ENCODE measurements at regions not wholly inside any gene's neighbourhood (a gene's known extent, or its start where the extent isn't known, plus 50 kb on each side); places are given as distances from the start of the nearest gene placed in this dataset.
A peak's percentile ranks its signal among the peaks of the same experiment; 100 is the strongest.

DNA sequence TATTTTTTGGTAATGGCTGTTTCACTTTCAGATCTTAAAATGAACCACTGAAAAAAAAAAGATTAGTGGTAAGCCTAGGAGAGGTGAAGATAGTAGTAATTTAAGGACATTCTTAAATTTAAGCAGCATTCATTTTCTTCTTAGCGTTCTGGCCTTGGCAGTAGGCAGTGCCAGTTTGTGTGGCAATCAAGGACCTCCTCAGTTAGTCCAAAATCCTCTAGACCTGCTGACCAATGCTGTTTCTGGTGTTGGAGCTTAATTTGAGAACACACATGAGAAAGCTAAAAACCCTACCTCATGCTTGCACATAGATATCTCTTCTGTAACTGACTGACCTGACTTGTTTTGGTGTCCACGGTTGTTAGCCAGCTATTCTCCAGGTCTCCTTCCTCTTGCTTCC, 219.8 kb upstream of the RGS6 start:
- peak overlapping the region; percentile 95 for H3K27ac Mint-ChIP-seq
- TF ChIP-seq CTCF (IDR thresholded peaks at IDR 0.05), result no peak
- peaks cover 3% of the 10 kb centered on the region; the same call in 1 of the 2 replicates for H3K27me3 Mint-ChIP-seq (ENCODE audit: insufficient read depth)
- peak overlapping the region; percentile 59; the same call in 1 of the 2 replicates for H3K4me3 Mint-ChIP-seq
- no peaks in the 10 kb centered on the region for H3K9me3 Mint-ChIP-seq
- peaks cover 77% of the 10 kb centered on the region for H3K4me1 Mint-ChIP-seq (ENCODE audit: low read depth)
- no peak for DNase-seq
- peaks cover 45% of the 10 kb centered on the region for H3K36me3 Mint-ChIP-seq (ENCODE audit: low read depth)

GRCh38 chr14:71713016-71713415, 219.2 kb upstream of the RGS6 start:
- peaks cover 3% of the 10 kb centered on the region; the same call in 1 of the 2 replicates for H3K27me3 Mint-ChIP-seq (ENCODE audit: insufficient read depth)
- H3K4me1 Mint-ChIP-seq (ENCODE audit: low read depth), result peaks cover 77% of the 10 kb centered on the region
- peak overlapping the region; percentile 95 for H3K27ac Mint-ChIP-seq
- H3K36me3 Mint-ChIP-seq (ENCODE audit: low read depth), result peaks cover 44% of the 10 kb centered on the region
- no peak for DNase-seq
- TF ChIP-seq CTCF (IDR thresholded peaks at IDR 0.05), result no peak
- no peaks in the 10 kb centered on the region for H3K9me3 Mint-ChIP-seq
- H3K4me3 Mint-ChIP-seq, result peak overlapping the region; percentile 59; the same call in 1 of the 2 replicates

DNA sequence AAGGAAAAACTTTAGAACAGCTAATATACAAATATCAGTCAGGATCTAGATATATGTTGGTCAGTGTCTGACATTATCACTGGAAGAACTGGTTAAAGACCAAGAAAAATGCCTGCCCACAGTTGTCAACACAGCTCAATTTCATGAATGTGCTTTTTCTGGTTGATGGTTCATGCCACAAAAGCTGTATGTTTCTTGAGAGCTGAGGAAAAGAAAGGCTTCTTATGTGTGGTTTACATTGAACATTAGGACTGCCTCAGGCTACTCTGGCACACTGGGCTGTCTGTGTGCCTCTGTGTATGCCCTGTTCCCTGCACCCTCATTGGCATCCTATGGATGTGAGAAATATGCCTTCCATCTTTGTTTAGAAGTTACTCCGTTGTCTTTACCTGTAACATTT, 218.8 kb upstream of the RGS6 start:
- no peak for DNase-seq
- Mint-ChIP-seq H3K9me3 (no peaks in the 10 kb centered on the region), H3K27me3 (ENCODE audit: insufficient read depth) (peaks cover 3% of the 10 kb centered on the region; the same call in 1 of the 2 replicates), H3K36me3 (ENCODE audit: low read depth) (peaks cover 44% of the 10 kb centered on the region), H3K4me1 (ENCODE audit: low read depth) (peaks cover 77% of the 10 kb centered on the region), H3K27ac (peak overlapping the region; percentile 95), H3K4me3 (peak overlapping the region; percentile 59)
- TF ChIP-seq CTCF (IDR thresholded peaks at IDR 0.05), result no peak

DNA sequence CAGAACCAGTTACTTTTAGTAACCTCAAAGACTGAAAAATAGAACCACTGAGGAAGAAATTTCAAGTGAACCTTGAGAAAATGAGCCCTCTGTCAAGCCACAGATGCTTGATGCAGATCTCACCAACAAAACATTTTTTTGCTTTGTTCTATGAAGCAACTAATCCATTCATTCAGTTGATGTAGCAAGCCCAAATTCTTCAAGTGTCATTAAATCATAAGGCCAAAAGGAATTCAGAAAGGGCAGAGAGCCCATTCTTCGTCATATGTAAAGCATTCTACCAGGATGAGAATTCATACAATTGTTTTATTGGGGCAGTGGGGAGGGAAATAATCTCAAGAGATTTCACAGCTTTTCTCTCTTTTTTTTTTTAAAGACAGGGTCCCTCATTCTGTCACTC, 218.0 kb upstream of the RGS6 start:
- TF ChIP-seq CTCF (IDR thresholded peaks at IDR 0.05), result no peak
- Mint-ChIP-seq H3K9me3 (no peaks in the 10 kb centered on the region), H3K4me3 (peak overlapping the region; percentile 59), H3K36me3 (ENCODE audit: low read depth) (peaks cover 40% of the 10 kb centered on the region), H3K27ac (peak overlapping the region; percentile 95), H3K4me1 (ENCODE audit: low read depth) (peaks cover 77% of the 10 kb centered on the region), H3K27me3 (ENCODE audit: insufficient read depth) (peaks cover 3% of the 10 kb centered on the region; the same call in 1 of the 2 replicates)
- peak; percentile 83 for DNase-seq

GRCh38 chr14:71716041-71716772, 216.0 kb upstream of the RGS6 start:
- no peak for TF ChIP-seq CTCF (IDR thresholded peaks at IDR 0.05)
- Mint-ChIP-seq H3K4me3 (peak overlapping the region; percentile 0; the same call in 1 of the 2 replicates), H3K27me3 (ENCODE audit: insufficient read depth) (peaks cover 3% of the 10 kb centered on the region; the same call in 1 of the 2 replicates), H3K9me3 (no peaks in the 10 kb centered on the region), H3K36me3 (ENCODE audit: low read depth) (peaks cover 41% of the 10 kb centered on the region), H3K27ac (peak overlapping the region; percentile 57), H3K4me1 (ENCODE audit: low read depth) (peaks cover 69% of the 10 kb centered on the region)
- DNase-seq, result peak; percentile 19
